GM12872 (cell line): ENCODE measurements at regions not wholly inside any gene's neighbourhood (a gene's known extent, or its start where the extent isn't known, plus 50 kb on each side); places are given as distances from the start of the nearest gene placed in this dataset.

Source experiments
- CTCF ChIP-seq: IDR thresholded peaks from 3 replicates; pipeline ENCODE4 v1.5.1; 2011; ENCODE audit warnings: low read depth, mild to moderate bottlenecking, low read length, moderate library complexity; ENCODE audit not compliant: insufficient read depth

DNA sequence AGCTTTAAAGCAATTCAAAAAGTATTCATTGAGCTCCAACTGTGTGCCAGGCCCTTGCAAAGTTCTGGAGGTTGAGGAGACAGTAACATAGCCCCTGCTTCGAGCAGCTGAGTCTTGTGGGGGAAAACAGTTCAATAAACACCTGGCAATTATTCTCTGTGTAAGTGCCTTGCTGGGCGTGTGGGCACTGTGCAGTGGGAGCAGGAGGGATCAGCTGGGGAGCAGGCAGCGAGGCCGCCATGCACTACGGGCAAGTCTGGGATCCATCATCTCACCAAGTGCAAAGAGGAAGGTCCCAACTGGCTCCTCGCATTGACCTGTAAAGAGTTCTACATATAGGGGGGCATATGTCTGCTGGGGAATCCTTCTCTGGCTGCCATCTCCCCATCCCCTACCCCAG, 342.2 kb upstream of the HS6ST1 start:
- TF ChIP-seq CTCF, result no peak

GRCh38 chr2:128661311-128661710, 342.6 kb upstream of the HS6ST1 start:
- no peak for TF ChIP-seq CTCF

DNA sequence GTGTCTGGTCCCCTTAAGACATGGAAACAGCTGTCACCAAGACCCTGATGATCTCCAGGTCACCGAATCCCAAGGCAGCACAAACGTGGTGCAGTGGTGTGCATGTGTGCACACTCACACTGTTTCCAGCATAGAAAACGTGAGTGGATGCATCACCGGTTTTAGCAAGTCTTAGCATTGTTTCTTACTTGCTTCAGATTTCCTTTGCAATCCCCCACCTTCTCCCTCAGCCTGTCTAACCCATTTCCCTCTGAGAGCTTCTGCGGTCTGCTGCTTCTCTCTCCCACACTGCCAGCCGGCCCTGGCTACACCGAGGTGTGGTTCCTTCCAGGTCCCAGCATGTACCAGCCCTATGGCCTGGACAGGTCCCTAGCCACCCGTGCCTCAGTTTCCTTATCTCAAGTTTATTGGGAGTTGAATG, 343.4 kb upstream of the HS6ST1 start:
- no peak for TF ChIP-seq CTCF

- TF ChIP-seq CTCF, result no peak
These were observed 344.8 kb upstream of the HS6ST1 start for GRCh38 chr2:128663371-128664050.

GRCh38 chr2:128664499-128664971, 345.9 kb upstream of the HS6ST1 start:
- TF ChIP-seq CTCF, result no peak

GRCh38 chr2:128665113-128665512, 346.4 kb upstream of the HS6ST1 start:
- no peak for TF ChIP-seq CTCF

DNA sequence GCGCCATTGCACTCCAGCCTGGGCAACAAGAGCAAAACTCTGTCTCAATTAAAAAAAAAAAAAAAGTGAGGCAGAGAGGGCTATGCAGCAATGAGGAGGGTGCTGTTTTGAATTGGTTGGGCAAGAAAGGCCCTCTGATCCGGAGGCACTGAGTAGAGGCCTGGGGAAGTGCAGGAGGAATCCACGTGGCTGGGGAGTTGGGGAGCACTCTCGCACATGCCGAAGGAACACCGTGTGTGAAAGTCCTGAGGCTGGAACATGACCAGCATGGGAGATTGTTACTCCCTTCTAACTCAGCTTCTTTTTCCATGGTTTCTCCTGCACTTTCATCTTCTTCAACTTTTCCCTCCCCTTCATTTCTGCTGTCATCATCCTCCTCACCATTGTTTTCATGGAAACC, 347.9 kb upstream of the HS6ST1 start:
- no peak for TF ChIP-seq CTCF
